Loucy (cell line): ENCODE measurements at regions not wholly inside any gene's neighbourhood (a gene's known extent, or its start where the extent isn't known, plus 50 kb on each side); places are given as distances from the start of the nearest gene placed in this dataset.

ENCODE experiments used
- EZH2phosphoT487 ChIP-seq: fragments of 200-600 bp; IDR thresholded peaks from 2 replicates; pipeline ENCODE4 v1.6.1; 2018; ENCODE audit warnings: antibody characterized with exemption, mild to moderate bottlenecking, moderate library complexity, borderline replicate concordance
- TF ChIP-seq, protein P1 (sequence below): fragments of 200-600 bp; sonication (generic); conservative IDR thresholded peaks from 2 replicates; pipeline ENCODE4 v1.5.1; 2014; ENCODE audit warnings: mild to moderate bottlenecking, antibody characterized with exemption, low read length

DNA sequence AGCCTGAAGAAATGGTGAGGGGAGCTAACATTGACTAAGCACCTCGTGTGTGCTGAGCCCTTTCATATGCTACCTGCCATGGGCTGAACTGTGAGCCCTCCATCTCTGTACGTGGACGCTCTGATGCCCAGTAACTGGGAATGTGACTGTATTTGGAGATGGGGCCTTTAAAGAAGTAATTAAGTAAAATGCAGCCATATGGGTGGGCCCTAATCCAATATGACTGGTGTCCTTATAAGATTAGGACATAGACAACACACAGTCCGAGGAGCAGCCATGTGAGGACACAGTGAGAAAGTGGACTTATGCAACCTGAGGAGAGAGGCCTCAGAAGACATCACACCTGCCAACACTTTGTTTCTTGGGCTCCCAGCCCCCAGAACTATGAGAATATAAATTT is 92.7 kb upstream of the ATP1B1 start:
- TF ChIP-seq, protein P1, sequence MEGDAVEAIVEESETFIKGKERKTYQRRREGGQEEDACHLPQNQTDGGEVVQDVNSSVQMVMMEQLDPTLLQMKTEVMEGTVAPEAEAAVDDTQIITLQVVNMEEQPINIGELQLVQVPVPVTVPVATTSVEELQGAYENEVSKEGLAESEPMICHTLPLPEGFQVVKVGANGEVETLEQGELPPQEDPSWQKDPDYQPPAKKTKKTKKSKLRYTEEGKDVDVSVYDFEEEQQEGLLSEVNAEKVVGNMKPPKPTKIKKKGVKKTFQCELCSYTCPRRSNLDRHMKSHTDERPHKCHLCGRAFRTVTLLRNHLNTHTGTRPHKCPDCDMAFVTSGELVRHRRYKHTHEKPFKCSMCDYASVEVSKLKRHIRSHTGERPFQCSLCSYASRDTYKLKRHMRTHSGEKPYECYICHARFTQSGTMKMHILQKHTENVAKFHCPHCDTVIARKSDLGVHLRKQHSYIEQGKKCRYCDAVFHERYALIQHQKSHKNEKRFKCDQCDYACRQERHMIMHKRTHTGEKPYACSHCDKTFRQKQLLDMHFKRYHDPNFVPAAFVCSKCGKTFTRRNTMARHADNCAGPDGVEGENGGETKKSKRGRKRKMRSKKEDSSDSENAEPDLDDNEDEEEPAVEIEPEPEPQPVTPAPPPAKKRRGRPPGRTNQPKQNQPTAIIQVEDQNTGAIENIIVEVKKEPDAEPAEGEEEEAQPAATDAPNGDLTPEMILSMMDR: no peak
- no peak for TF ChIP-seq EZH2phosphoT487
